Endothelial cell of umbilical vein (primary cell): ENCODE measurements at regions not wholly inside any gene's neighbourhood (a gene's known extent, or its start where the extent isn't known, plus 50 kb on each side); places are given as distances from the start of the nearest gene placed in this dataset.

Source experiments
- BruUV-seq: library from RNA; stranded (reverse); fragments of 400-500 nt; replicated peaks from 2 replicates; lab custom pipeline; 2021; lab: Mats Ljungman, UMichigan
- CTCF ChIA-PET: fragments of 300-600, 350-600 bp; sonication (Branson Sonifier 250); formaldehyde crosslinking; loops from one replicate; lab custom pipeline; 2021; ENCODE audit warnings: antibody characterized with exemption, inconsistent platforms; lab: Charles Lee
- POLR2A ChIA-PET: fragments of 300-600, 350-600 bp; sonication (Branson Sonifier 250); formaldehyde crosslinking; loops from one replicate; lab custom pipeline; 2021; ENCODE audit warnings: antibody characterized with exemption, inconsistent platforms; lab: Charles Lee
- DNase-seq: peaks from one replicate; pipeline ENCODE4 v3.0.0-alpha.2; 2011; ENCODE audit warnings: low read depth, low spot score
- FAIRE-seq: peaks from 2 replicates; lab custom pipeline; 2011; peaks lifted over from hg19 to GRCh38; lab: Jason Lieb, UNC
- H2AFZ ChIP-seq: 2 replicates; pipeline ENCODE4 v1.6.0; 2012; ENCODE audit warnings: low read depth, low read length, control low read depth, inconsistent platforms
- H3K27ac ChIP-seq: 2 replicates; pipeline ENCODE4 v1.5.1; 2011; ENCODE audit warnings: low read depth, mild to moderate bottlenecking, control low read depth, low read length, moderate library complexity; ENCODE audit not compliant: insufficient read depth
- H3K27me3 ChIP-seq, 2 experiments: 2 replicates each; pipeline versions ENCODE4 v1.6.0 to v1.6.1; 2011; ENCODE audit warnings: low read length in 2 of 2, mixed read lengths in 1 of 2; ENCODE audit not compliant: control insufficient read depth in 2 of 2, insufficient read depth in 2 of 2
- H3K36me3 ChIP-seq, 2 experiments: 2 replicates in 1 of 2; 3 replicates in 1 of 2; pipeline ENCODE4 v1.5.1; 2011; ENCODE audit warnings: low read length in 2 of 2, mild to moderate bottlenecking in 1 of 2, moderate library complexity in 1 of 2; ENCODE audit not compliant: control insufficient read depth in 2 of 2, insufficient read depth in 2 of 2; ENCODE audit errors: extremely low read depth in 1 of 2
- H3K4me1 ChIP-seq: 3 replicates; pipeline ENCODE4 v1.5.1; 2011; ENCODE audit warnings: mild to moderate bottlenecking, low read length; ENCODE audit not compliant: control insufficient read depth, insufficient read depth; ENCODE audit errors: extremely low read depth
- H3K4me2 ChIP-seq: 2 replicates; pipeline ENCODE4 v1.6.1; 2011; ENCODE audit warnings: low read length, control low read depth, mixed read lengths; ENCODE audit not compliant: insufficient read depth
- H3K4me3 ChIP-seq, 3 experiments: fragments of 200-600 bp in 1 of 3; sonication (generic), shearing (Covaris generic) in 1 of 3; replicated peaks in 1 of 3; 2 replicates each; pipeline ENCODE4 v1.5.1; 2011 to 2016; ENCODE audit warnings: control low read depth in 3 of 3, low read length in 3 of 3, mild to moderate bottlenecking in 2 of 3, inconsistent platforms in 1 of 3, low read depth in 1 of 3, moderate library complexity in 1 of 3; ENCODE audit not compliant: insufficient read depth in 1 of 3
- H3K79me2 ChIP-seq: 2 replicates; pipeline ENCODE4 v1.6.0; 2012; ENCODE audit warnings: low read length, inconsistent platforms; ENCODE audit not compliant: control insufficient read depth, insufficient read depth
- H3K9ac ChIP-seq: replicated peaks from 2 replicates; pipeline ENCODE3; 2011; ENCODE audit warnings: low read length, control low read depth; ENCODE audit not compliant: insufficient read depth; ENCODE audit errors: extremely low read depth
- H3K9me1 ChIP-seq: replicated peaks from 3 replicates; pipeline ENCODE4 v1.6.0; 2011; ENCODE audit warnings: mild to moderate bottlenecking, low read length; ENCODE audit not compliant: control insufficient read depth, insufficient read depth; ENCODE audit errors: extremely low read depth
- H3K9me3 ChIP-seq: replicated peaks from 2 replicates; pipeline ENCODE4 v1.5.1; 2012; ENCODE audit warnings: low read length, inconsistent platforms; ENCODE audit not compliant: control insufficient read depth, insufficient read depth
- H4K20me1 ChIP-seq: replicated peaks from 2 replicates; pipeline ENCODE3; 2011; ENCODE audit warnings: mild to moderate bottlenecking, low read length; ENCODE audit not compliant: control insufficient read depth, insufficient read depth; ENCODE audit errors: extremely low read depth
- EZH2 ChIP-seq: IDR thresholded peaks from 2 replicates; pipeline ENCODE4 v1.6.1; 2012; ENCODE audit warnings: borderline replicate concordance, low read depth, mild to moderate bottlenecking, moderate library complexity, low read length, inconsistent platforms; ENCODE audit not compliant: severe bottlenecking
- FOS ChIP-seq: IDR thresholded peaks from 2 replicates; pipeline ENCODE4 v1.6.1; 2011; ENCODE audit warnings: mild to moderate bottlenecking, low read length, moderate library complexity, borderline replicate concordance; ENCODE audit not compliant: insufficient read depth
- GATA2 ChIP-seq: IDR thresholded peaks from 2 replicates; pipeline ENCODE4 v1.7.0; 2011; ENCODE audit warnings: low read depth, mild to moderate bottlenecking, moderate library complexity, mixed read lengths, low read length; ENCODE audit not compliant: insufficient read length, insufficient read depth
- JUN ChIP-seq: IDR thresholded peaks from 2 replicates; pipeline ENCODE4 v1.6.1; 2011; ENCODE audit warnings: borderline replicate concordance, low read depth; ENCODE audit not compliant: insufficient read length, insufficient read depth
- POLR2AphosphoS5 ChIP-seq: IDR thresholded peaks from 2 replicates; pipeline ENCODE4 v1.6.1; 2012; ENCODE audit warnings: low read depth, mild to moderate bottlenecking, control low read depth, low read length, moderate library complexity; ENCODE audit not compliant: insufficient read depth
- dilution Hi-C: fragments of 300-500 bp; cut with MboI; formaldehyde crosslinking; loops from one replicate; pipeline ENCODE4 v1.15.0; 2019; ENCODE audit warnings: low sequenced_read_pairs; ENCODE audit not compliant: extremely low pct_ligation_motif_present
- intact Hi-C: fragments of 100-400 bp; cut with micrococcal nuclease; formaldehyde crosslinking; loops from one replicate; pipeline ENCODE4 v1.10.0; 2022
- TF ChIP-seq, protein P1 (sequence below): IDR thresholded peaks from 2 replicates; pipeline ENCODE4 v1.6.1; 2011; ENCODE audit not compliant: insufficient read depth, insufficient read length
- TF ChIP-seq, protein P2 (sequence below), 2 donors: IDR thresholded peaks; 1 replicate in 1 of 2; 2 replicates in 1 of 2; pipeline ENCODE4 v1.5.1; 2011; ENCODE audit warnings: low read length in 2 of 2, mild to moderate bottlenecking in 2 of 2, moderate library complexity in 2 of 2, control low read depth in 1 of 2, inconsistent platforms in 1 of 2, low read depth in 1 of 2; ENCODE audit not compliant: insufficient read depth in 1 of 2; ENCODE audit errors: extremely low read depth in 1 of 2

DNA sequence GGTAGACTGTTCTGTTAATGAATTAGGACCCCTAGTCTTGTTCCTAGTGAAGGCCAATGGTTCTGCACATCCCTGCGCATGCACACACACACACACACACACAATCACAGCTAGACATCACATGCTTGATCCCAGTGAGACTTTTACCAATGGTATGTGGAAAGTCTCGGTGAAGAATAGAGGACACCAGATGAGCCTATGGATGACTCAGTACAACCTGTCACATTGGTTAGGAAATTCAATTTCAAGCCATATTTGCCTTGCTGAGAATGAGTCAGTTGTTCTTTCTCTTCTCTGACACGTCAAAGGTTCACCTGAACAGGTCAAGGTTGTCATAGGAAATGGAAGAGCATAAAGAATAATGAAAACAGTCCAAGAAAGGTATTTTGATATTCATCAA lies 122.0 kb downstream of the SLC17A6 start:
- Histone ChIP-seq H3K27me3 (no peaks in the 10 kb centered on the region), H3K4me1 (peaks cover 13% of the 10 kb centered on the region), H3K4me3 (no peak overlapping the region), H3K27ac (no peak overlapping the region), H3K4me2 (no peak overlapping the region), H2AFZ (no peak overlapping the region), H3K36me3 (no peaks in the 10 kb centered on the region), H3K79me2 (no peaks in the 10 kb centered on the region), H4K20me1 (no peaks in the 10 kb centered on the region), H3K9ac (no peak overlapping the region), H3K9me3 (no peaks in the 10 kb centered on the region), H3K9me1 (no peaks in the 10 kb centered on the region)
- ChIA-PET POLR2A (no interaction called here), CTCF (interaction anchor here (0.9 kb wide), 1 partner anchor 9 kb away, joined by 3 read pairs; no protein-coding TSS in a partner anchor)
- no peak for FAIRE-seq
- intact Hi-C loops, result no loop called here
- dilution Hi-C loops, result no loop called here
- DNase-seq, result no peak
- TF ChIP-seq JUN (no peak), POLR2AphosphoS5 (no peak), EZH2 (no peak), FOS (no peak), GATA2 (no peak)
- TF ChIP-seq, protein P1, sequence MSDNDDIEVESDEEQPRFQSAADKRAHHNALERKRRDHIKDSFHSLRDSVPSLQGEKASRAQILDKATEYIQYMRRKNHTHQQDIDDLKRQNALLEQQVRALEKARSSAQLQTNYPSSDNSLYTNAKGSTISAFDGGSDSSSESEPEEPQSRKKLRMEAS, result no peak
- TF ChIP-seq, protein P2, sequence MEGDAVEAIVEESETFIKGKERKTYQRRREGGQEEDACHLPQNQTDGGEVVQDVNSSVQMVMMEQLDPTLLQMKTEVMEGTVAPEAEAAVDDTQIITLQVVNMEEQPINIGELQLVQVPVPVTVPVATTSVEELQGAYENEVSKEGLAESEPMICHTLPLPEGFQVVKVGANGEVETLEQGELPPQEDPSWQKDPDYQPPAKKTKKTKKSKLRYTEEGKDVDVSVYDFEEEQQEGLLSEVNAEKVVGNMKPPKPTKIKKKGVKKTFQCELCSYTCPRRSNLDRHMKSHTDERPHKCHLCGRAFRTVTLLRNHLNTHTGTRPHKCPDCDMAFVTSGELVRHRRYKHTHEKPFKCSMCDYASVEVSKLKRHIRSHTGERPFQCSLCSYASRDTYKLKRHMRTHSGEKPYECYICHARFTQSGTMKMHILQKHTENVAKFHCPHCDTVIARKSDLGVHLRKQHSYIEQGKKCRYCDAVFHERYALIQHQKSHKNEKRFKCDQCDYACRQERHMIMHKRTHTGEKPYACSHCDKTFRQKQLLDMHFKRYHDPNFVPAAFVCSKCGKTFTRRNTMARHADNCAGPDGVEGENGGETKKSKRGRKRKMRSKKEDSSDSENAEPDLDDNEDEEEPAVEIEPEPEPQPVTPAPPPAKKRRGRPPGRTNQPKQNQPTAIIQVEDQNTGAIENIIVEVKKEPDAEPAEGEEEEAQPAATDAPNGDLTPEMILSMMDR (IDR thresholded peaks at IDR 0.05; ENCODE audit: extremely low read depth in 1 of 2, insufficient read depth in 1 of 2, low read depth in 1 of 2, low read length in 2 of 2), result no peak
- BruUV-seq, result no TSS peak
